Nephron progenitor cell (in vitro differentiated cells): ENCODE measurements at regions not wholly inside any gene's neighbourhood (a gene's known extent, or its start where the extent isn't known, plus 50 kb on each side); places are given as distances from the start of the nearest gene placed in this dataset.

ENCODE experiments used
- DNase-seq: peaks from one replicate; pipeline ENCODE4 v3.0.0; 2021
- H3K27ac Mint-ChIP-seq: 2 replicates; pipeline ENCODE4 v1.8.0; 2021; ENCODE audit warnings: mild to moderate bottlenecking, moderate library complexity, mixed read lengths
- H3K27me3 Mint-ChIP-seq: 2 replicates; pipeline ENCODE4 v1.8.0; 2021; ENCODE audit warnings: mild to moderate bottlenecking, low read depth, mixed read lengths; ENCODE audit not compliant: poor library complexity
- H3K36me3 Mint-ChIP-seq: 2 replicates; pipeline ENCODE4 v1.8.0; 2021; ENCODE audit warnings: low read depth, mixed read lengths
- H3K4me1 Mint-ChIP-seq: 2 replicates; pipeline ENCODE4 v1.8.0; 2021; ENCODE audit warnings: mixed read lengths
- H3K4me3 Mint-ChIP-seq: 2 replicates; pipeline ENCODE4 v1.8.0; 2021; ENCODE audit warnings: mild to moderate bottlenecking, moderate library complexity, mixed read lengths
- H3K9me3 Mint-ChIP-seq: 2 replicates; pipeline ENCODE4 v1.8.0; 2021; ENCODE audit warnings: mild to moderate bottlenecking, moderate library complexity, mixed read lengths
- TF ChIP-seq, protein P1 (sequence below): fragments of 200-600 bp; sonication (generic); IDR thresholded peaks from 2 replicates; pipeline ENCODE4 v1.5.0; 2021; ENCODE audit warnings: antibody characterized with exemption

- Mint-ChIP-seq H3K4me3 (no peak overlapping the region), H3K4me1 (peaks cover 9% of the 10 kb centered on the region), H3K27ac (no peak overlapping the region), H3K36me3 (peaks cover 4% of the 10 kb centered on the region), H3K27me3 (peaks cover 16% of the 10 kb centered on the region), H3K9me3 (peaks cover 11% of the 10 kb centered on the region)
- TF ChIP-seq, protein P1, sequence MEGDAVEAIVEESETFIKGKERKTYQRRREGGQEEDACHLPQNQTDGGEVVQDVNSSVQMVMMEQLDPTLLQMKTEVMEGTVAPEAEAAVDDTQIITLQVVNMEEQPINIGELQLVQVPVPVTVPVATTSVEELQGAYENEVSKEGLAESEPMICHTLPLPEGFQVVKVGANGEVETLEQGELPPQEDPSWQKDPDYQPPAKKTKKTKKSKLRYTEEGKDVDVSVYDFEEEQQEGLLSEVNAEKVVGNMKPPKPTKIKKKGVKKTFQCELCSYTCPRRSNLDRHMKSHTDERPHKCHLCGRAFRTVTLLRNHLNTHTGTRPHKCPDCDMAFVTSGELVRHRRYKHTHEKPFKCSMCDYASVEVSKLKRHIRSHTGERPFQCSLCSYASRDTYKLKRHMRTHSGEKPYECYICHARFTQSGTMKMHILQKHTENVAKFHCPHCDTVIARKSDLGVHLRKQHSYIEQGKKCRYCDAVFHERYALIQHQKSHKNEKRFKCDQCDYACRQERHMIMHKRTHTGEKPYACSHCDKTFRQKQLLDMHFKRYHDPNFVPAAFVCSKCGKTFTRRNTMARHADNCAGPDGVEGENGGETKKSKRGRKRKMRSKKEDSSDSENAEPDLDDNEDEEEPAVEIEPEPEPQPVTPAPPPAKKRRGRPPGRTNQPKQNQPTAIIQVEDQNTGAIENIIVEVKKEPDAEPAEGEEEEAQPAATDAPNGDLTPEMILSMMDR = no peak
- DNase-seq = no peak
Observed at GRCh38 chr6:6470123-6470522, 118.4 kb upstream of the LY86 start.

DNA sequence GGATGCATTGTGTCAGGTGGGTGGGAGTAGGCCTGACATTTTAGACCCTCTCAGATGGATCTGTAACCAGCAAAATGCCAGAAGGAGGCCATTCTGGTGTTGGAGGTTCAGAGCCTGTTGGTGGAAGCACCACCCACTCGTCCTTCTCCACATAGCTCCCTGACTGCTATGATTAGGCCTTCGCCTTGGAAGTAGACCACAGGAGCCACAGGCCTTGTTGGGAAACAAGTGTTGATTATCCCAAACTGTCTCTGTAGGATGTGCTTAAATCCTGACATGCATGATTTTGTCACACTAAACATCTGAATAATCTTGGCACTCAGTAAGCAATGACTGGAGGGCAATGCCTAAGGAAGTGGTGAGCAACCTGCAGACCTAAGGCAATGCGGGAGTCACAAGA lies 117.2 kb upstream of the LY86 start:
- TF ChIP-seq, protein P1 = no peak

GRCh38 chr6:6474170-6474920 lies 114.2 kb upstream of the LY86 start:
- DNase-seq = peak; percentile 12
- H3K4me3 Mint-ChIP-seq = no peak overlapping the region
- TF ChIP-seq, protein P1 = no peak
- peaks cover 10% of the 10 kb centered on the region for H3K27me3 Mint-ChIP-seq
- H3K4me1 Mint-ChIP-seq = peaks cover 24% of the 10 kb centered on the region
- H3K27ac Mint-ChIP-seq = no peak overlapping the region
- peaks cover 16% of the 10 kb centered on the region for H3K9me3 Mint-ChIP-seq
- peaks cover 4% of the 10 kb centered on the region for H3K36me3 Mint-ChIP-seq

More for the DNA sequence above, 117.2 kb upstream of the LY86 start:
- Mint-ChIP-seq H3K27me3 (peaks cover 14% of the 10 kb centered on the region), H3K27ac (no peak overlapping the region), H3K4me1 (peaks cover 9% of the 10 kb centered on the region), H3K9me3 (peaks cover 11% of the 10 kb centered on the region), H3K4me3 (no peak overlapping the region), H3K36me3 (peaks cover 4% of the 10 kb centered on the region)
- DNase-seq = no peak

DNA sequence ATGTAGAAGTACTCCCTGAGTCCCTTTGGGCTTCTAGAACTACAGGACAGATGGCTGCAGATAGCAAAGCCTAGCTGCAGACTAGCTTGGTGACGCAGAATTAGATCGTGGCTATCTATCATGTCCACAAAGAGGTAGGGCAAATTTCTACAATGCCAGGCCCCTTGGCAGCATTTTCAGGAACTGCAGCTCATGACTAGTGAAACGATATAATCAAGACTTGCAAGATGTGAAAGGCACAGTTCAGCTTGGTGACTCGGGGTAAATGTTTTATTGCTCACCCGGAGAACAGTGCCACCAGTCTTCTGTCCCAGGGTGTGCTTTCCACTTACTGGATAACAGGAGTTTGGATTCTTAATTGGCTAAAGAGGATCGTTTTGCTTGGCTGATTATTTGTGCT lies 108.7 kb upstream of the LY86 start:
- H3K4me3 Mint-ChIP-seq = no peak overlapping the region
- H3K27ac Mint-ChIP-seq = no peak overlapping the region
- H3K4me1 Mint-ChIP-seq = peaks cover 18% of the 10 kb centered on the region
- H3K9me3 Mint-ChIP-seq = peaks cover 22% of the 10 kb centered on the region
- H3K27me3 Mint-ChIP-seq = no peaks in the 10 kb centered on the region
- H3K36me3 Mint-ChIP-seq = no peaks in the 10 kb centered on the region
- TF ChIP-seq, protein P1 = no peak
- DNase-seq = no peak

- H3K27ac Mint-ChIP-seq = no peak overlapping the region
- H3K9me3 Mint-ChIP-seq = peaks cover 22% of the 10 kb centered on the region
- DNase-seq = no peak
- H3K27me3 Mint-ChIP-seq = no peaks in the 10 kb centered on the region
- no peaks in the 10 kb centered on the region for H3K36me3 Mint-ChIP-seq
- peaks cover 10% of the 10 kb centered on the region for H3K4me1 Mint-ChIP-seq
- no peak overlapping the region for H3K4me3 Mint-ChIP-seq
- TF ChIP-seq, protein P1 = no peak
Observed at GRCh38 chr6:6482256-6482655, 106.3 kb upstream of the LY86 start.

DNA sequence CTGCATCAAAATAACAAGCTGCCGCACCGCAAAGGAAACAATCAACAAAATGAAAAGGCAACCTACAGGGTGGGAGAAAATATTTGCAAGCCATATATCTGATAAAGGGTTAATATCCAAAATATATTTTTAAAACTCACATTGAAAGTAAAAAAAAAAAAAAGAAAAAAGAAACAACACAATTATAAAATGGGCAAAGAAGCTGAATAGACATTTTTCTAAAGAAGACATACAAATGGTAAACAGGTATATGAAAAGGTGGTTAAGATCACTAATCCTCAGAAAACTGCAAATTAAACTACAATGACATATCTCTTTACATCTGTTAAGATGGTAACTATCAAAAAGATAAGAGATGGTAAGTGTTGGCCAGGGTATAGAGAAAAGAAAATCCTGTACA lies 105.4 kb upstream of the LY86 start:
- H3K36me3 Mint-ChIP-seq = no peaks in the 10 kb centered on the region
- no peak overlapping the region for H3K27ac Mint-ChIP-seq
- H3K9me3 Mint-ChIP-seq = peaks cover 22% of the 10 kb centered on the region
- no peaks in the 10 kb centered on the region for H3K27me3 Mint-ChIP-seq
- H3K4me1 Mint-ChIP-seq = peaks cover 3% of the 10 kb centered on the region
- TF ChIP-seq, protein P1 = no peak
- DNase-seq = no peak
- H3K4me3 Mint-ChIP-seq = no peak overlapping the region
